Superior temporal gyrus (tissue), 1 donor: ENCODE measurements at regions not wholly inside any gene's neighbourhood (a gene's known extent, or its start where the extent isn't known, plus 50 kb on each side); places are given as distances from the start of the nearest gene placed in this dataset.
"Not testable (repeated sequence)": the region's sequence is repeated elsewhere in the genome, so short reads cannot be mapped to it uniquely, and the experiment has no call there.

Source experiments
- DNase-seq: peaks from one replicate; pipeline ENCODE4 v3.0.0-alpha.2; 2016; ENCODE audit errors: extremely low spot score

GRCh38 chr4:160485071-160485687, 1382.3 kb downstream of the RAPGEF2 start:
- DNase-seq = no peak

GRCh38 chr4:160492181-160492580, 1389.3 kb downstream of the RAPGEF2 start:
- DNase-seq = no peak

GRCh38 chr4:160493206-160493605, 1390.3 kb downstream of the RAPGEF2 start:
- no peak for DNase-seq

GRCh38 chr4:160495356-160495755, 1392.5 kb downstream of the RAPGEF2 start:
- no peak for DNase-seq

- DNase-seq = no peak
Observed at GRCh38 chr4:160498211-160498610, 1395.3 kb downstream of the RAPGEF2 start.

GRCh38 chr4:160505724-160506123, 1402.8 kb downstream of the RAPGEF2 start:
- no peak for DNase-seq

GRCh38 chr4:160510928-160511327, 1408.0 kb downstream of the RAPGEF2 start:
- DNase-seq = no peak

- no peak for DNase-seq
Observed at GRCh38 chr4:160514126-160514525, 1411.2 kb downstream of the RAPGEF2 start.

- DNase-seq = no peak
Observed at GRCh38 chr4:160523231-160523630, 1420.4 kb downstream of the RAPGEF2 start.

- DNase-seq = no peak
Observed at GRCh38 chr4:160537681-160538080, 1434.8 kb downstream of the RAPGEF2 start.

- no peak for DNase-seq
Observed at GRCh38 chr4:160546201-160546600, 1443.3 kb downstream of the RAPGEF2 start.

GRCh38 chr4:160549951-160550519, 1447.2 kb downstream of the RAPGEF2 start:
- DNase-seq = not testable (repeated sequence)

GRCh38 chr4:160562661-160563060, 1459.8 kb downstream of the RAPGEF2 start:
- DNase-seq = no peak

GRCh38 chr4:160563552-160564282, 1460.8 kb downstream of the RAPGEF2 start:
- DNase-seq = no peak

GRCh38 chr4:160567634-160568033, 1464.8 kb downstream of the RAPGEF2 start:
- DNase-seq = no peak

GRCh38 chr4:160570271-160570670, 1467.4 kb downstream of the RAPGEF2 start:
- DNase-seq = no peak

GRCh38 chr4:160574272-160574671, 1471.4 kb downstream of the RAPGEF2 start:
- not testable (repeated sequence) for DNase-seq

GRCh38 chr4:160580581-160580980, 1477.7 kb downstream of the RAPGEF2 start:
- no peak for DNase-seq

GRCh38 chr4:160592258-160592657, 1489.4 kb downstream of the RAPGEF2 start:
- no peak for DNase-seq

GRCh38 chr4:160595646-160596045, 1492.8 kb downstream of the RAPGEF2 start:
- DNase-seq = no peak

- DNase-seq = no peak
Observed at GRCh38 chr4:160604541-160604940, 1501.7 kb downstream of the RAPGEF2 start.

- DNase-seq = no peak
Observed at GRCh38 chr4:160611181-160611580, 1508.3 kb downstream of the RAPGEF2 start.

- DNase-seq = no peak
Observed at GRCh38 chr4:160631044-160631443, 1528.2 kb downstream of the RAPGEF2 start.
